ENCODE measurements at regions not wholly inside any gene's neighbourhood (a gene's known extent, or its start where the extent isn't known, plus 50 kb on each side); places are given as distances from the start of the nearest gene placed in this dataset.
A peak's percentile ranks its signal among the peaks of the same experiment; 100 is the strongest.

DNA sequence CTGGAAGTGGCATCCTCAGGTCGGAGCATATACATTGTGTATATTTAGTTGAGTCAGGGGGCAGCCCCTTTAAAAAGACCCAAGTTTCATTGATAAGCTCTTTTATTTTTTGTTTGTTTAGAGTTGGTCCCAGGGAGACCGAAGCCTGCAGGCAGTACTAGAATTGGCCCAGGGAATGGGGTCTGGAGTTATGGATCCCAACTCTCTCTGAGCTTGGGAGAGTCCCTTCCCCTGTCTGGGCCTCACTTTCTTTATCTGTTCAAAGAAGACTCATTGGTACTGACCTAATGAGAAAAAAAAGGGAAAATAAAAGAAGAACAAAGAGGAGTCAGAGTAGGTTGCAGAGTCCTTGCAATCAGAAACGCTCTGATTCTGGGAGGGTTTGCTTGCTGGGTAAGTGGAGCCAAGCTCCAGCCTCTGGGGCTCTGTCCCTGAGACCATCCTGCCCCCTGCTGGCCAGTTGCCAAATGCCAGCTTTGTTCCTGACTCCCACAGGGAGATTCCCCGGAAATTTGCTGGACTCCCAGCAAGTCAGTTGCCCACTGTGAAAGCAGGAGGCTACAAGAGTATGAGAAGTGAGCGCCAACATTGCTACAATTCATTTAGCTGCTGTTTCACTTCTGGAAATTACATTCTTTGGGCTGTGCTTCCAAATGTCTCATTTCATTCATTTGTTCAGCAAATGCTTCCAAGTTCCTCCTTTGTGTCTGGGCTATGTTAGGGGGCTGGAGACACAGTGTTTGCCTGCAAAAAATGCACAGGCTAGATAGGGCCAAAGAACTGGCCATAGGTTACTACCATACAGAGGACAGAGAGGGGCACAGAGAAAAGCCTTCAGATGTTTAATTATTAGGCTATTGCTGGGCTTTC lies 156.2 kb downstream of the MELK start:
- 23% methylated on average over 4 of the region's 5 CpGs for WGBS (ENCODE audit: insufficient coverage)
- H3K9me3 ChIP-seq (ENCODE audit: control extremely low read depth in 1 of 5, control insufficient read depth in 4 of 5, insufficient read depth in 2 of 5, low read depth in 1 of 5, low read length in 4 of 5), result no peaks in the 10 kb centered on the region
- no peaks in the 10 kb centered on the region for H3K36me3 ChIP-seq (ENCODE audit: control insufficient read depth in 4 of 4, insufficient read depth in 4 of 4, low read length in 3 of 4)
- H3K4me1 ChIP-seq (ENCODE audit: control extremely low read depth in 1 of 4, control insufficient read depth in 4 of 4, insufficient read depth in 4 of 4, low read length in 3 of 4), result peaks cover 0 to 2% (median 0%) of the 10 kb centered on the region in 4 experiments
- CTCF ChIA-PET, result interaction anchor here (0.7 to 7.2 kb wide), 23 partner anchors 10 to 324 kb away, joined by 3 to 166 read pairs (median 3); no protein-coding TSS in a partner anchor
- peak; percentile 56 to 74 (median 68) for DNase-seq
- H3K27me3 ChIP-seq (replicated peaks in 2 of 5; ENCODE audit: control insufficient read depth in 4 of 5, insufficient read depth in 5 of 5, low read length in 4 of 5), result peaks cover 0 to 2% (median 0%) of the 10 kb centered on the region in 5 experiments
- POLR2A ChIA-PET, result interaction anchor here (0.8 to 0.9 kb wide), 2 partner anchors 92 to 96 kb away, joined by 3 to 4 read pairs; no protein-coding TSS in a partner anchor
- no peak overlapping the region for H3K27ac ChIP-seq (ENCODE audit: insufficient read depth in 1 of 2, low read depth in 1 of 2, low read length in 2 of 2, poor library complexity in 1 of 2, severe bottlenecking in 2 of 2)
- H3K4me3 ChIP-seq (ENCODE audit: control insufficient read depth in 1 of 7, extremely low read depth in 1 of 7, insufficient read depth in 4 of 7, low read depth in 2 of 7, low read length in 6 of 7), result no peak overlapping the region

DNA sequence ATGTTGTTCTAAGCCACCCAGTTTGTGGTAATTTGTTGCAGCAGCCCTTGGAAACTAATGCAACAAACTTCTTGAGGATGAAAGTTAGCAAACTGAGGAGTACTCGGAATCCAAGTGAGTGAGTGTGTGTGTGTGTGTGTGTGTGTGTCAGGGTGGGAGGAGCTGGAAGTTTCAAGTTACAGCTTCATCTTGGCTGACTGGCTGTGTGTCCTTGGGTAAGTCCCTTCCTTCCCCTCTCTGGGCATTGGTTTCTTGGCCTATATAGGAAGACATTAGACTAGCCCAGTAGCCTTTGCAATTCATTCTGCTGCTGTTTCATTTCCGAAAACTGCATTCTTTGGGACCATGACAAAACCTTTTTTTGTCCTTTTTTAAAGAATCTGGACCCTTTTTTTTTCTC lies 157.2 kb downstream of the MELK start:
- no peak overlapping the region for H3K4me3 ChIP-seq (ENCODE audit: control insufficient read depth in 1 of 7, extremely low read depth in 1 of 7, insufficient read depth in 4 of 7, low read depth in 2 of 7, low read length in 6 of 7)
- ChIA-PET POLR2A (no interaction called here), CTCF (interaction anchor here (0.7 to 7.2 kb wide), 6 partner anchors 9 to 129 kb away, joined by 3 to 166 read pairs (median 4); no protein-coding TSS in a partner anchor)

DNA sequence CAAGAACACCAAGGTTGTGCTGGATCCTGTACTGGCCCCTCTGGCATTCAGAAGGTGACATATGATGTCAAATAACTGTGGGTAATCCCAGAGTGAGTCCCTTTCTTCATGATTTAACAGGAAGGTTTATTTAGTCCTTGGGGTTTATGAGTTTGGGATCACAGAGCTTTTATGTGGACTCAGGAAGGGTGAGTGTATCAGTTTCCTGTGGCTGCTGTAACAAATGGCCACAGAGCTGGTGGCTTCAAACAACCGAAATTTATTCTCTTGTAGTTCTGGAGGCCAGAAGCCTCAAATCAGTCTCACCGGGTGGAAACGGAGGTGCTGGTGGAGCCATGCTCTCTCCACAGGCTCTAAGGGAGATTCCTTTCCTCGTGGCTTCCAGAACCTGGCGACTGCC lies 157.7 kb downstream of the MELK start:
- Histone ChIP-seq H3K36me3 (ENCODE audit: control insufficient read depth in 4 of 4, insufficient read depth in 4 of 4, low read length in 3 of 4) (no peaks in the 10 kb centered on the region), H3K27ac (ENCODE audit: insufficient read depth in 1 of 2, low read depth in 1 of 2, low read length in 2 of 2, poor library complexity in 1 of 2, severe bottlenecking in 2 of 2) (no peak overlapping the region), H3K4me1 (ENCODE audit: control extremely low read depth in 1 of 4, control insufficient read depth in 4 of 4, insufficient read depth in 4 of 4, low read length in 3 of 4) (peaks cover 0 to 2% (median 0%) of the 10 kb centered on the region in 4 experiments), H3K4me3 (ENCODE audit: control insufficient read depth in 1 of 7, extremely low read depth in 1 of 7, insufficient read depth in 4 of 7, low read depth in 2 of 7, low read length in 6 of 7) (no peak overlapping the region), H3K27me3 (replicated peaks in 2 of 5; ENCODE audit: control insufficient read depth in 4 of 5, insufficient read depth in 5 of 5, low read length in 4 of 5) (peaks cover 0 to 2% (median 0%) of the 10 kb centered on the region in 5 experiments), H3K9me3 (ENCODE audit: control extremely low read depth in 1 of 5, control insufficient read depth in 4 of 5, insufficient read depth in 2 of 5, low read depth in 1 of 5, low read length in 4 of 5) (no peaks in the 10 kb centered on the region)
- CTCF ChIA-PET, result interaction anchor here (0.7 to 7.2 kb wide), 5 partner anchors 13 to 129 kb away, joined by 3 to 166 read pairs (median 3); no protein-coding TSS in a partner anchor
- no peak for DNase-seq
- WGBS (ENCODE audit: insufficient coverage), result 79% methylated on average over 5 of the region's 5 CpGs
- POLR2A ChIA-PET, result interaction anchor here (0.6 kb wide), 1 partner anchor 1563 kb away, joined by 4 read pairs; no protein-coding TSS in a partner anchor

More for the DNA sequence above, 157.2 kb downstream of the MELK start:
- DNase-seq, result no peak
- Histone ChIP-seq H3K4me1 (ENCODE audit: control extremely low read depth in 1 of 4, control insufficient read depth in 4 of 4, insufficient read depth in 4 of 4, low read length in 3 of 4) (peaks cover 0 to 2% (median 0%) of the 10 kb centered on the region in 4 experiments), H3K9me3 (ENCODE audit: control extremely low read depth in 1 of 5, control insufficient read depth in 4 of 5, insufficient read depth in 2 of 5, low read depth in 1 of 5, low read length in 4 of 5) (no peaks in the 10 kb centered on the region), H3K27me3 (replicated peaks in 2 of 5; ENCODE audit: control insufficient read depth in 4 of 5, insufficient read depth in 5 of 5, low read length in 4 of 5) (peaks cover 0 to 2% (median 0%) of the 10 kb centered on the region in 5 experiments), H3K27ac (ENCODE audit: insufficient read depth in 1 of 2, low read depth in 1 of 2, low read length in 2 of 2, poor library complexity in 1 of 2, severe bottlenecking in 2 of 2) (no peak overlapping the region), H3K36me3 (ENCODE audit: control insufficient read depth in 4 of 4, insufficient read depth in 4 of 4, low read length in 3 of 4) (no peaks in the 10 kb centered on the region)
- 57% methylated on average over 1 of the region's 2 CpGs for WGBS (ENCODE audit: insufficient coverage)

DNA sequence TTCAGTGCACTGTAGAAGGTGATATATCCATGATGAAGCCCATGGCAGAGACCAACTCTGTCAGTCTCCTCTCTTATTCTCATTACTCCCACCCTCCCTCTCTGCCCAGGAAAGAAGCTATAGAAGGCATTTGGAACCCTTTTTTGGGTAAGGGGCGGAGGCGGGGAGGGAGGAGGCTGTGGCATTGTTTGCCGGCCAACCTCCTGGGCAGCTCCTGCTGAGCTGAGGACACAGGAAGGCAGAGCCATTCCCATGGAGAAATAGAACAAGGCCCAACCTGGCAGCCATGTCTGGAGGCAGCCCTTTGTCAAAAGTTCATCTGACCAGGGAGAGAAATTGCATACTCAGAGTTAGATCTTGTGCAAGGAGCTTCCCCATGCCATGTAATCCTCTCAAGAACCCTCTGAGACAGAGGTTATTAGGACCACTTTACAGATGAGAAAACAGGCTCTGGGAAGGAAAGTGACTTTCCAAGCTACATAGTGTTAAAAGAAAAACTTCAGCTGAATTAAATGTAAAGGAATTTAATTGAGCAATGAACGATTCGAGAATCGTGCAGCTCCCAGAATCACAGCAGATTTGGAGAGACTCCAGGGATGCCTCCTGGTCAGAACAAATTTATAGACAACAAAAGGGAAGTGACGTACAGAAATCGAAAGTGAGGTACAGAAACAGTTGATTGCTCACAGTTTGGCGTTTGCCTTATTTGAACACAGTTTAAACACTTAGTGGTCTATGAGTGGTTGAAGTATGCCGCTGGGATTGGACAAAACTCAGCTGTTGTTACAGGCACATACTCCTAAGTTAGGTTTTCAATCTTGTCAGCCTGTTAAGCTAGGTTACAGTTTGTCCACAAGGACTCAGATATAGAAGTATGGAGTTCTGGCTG lies 158.6 kb downstream of the MELK start:
- H3K4me3 ChIP-seq (ENCODE audit: control insufficient read depth in 1 of 7, extremely low read depth in 1 of 7, insufficient read depth in 4 of 7, low read depth in 2 of 7, low read length in 6 of 7), result no peak overlapping the region
- DNase-seq, result peak in 2 of 3 donors; percentile 40 to 44
- WGBS (ENCODE audit: insufficient coverage), result 81% methylated on average over 10 of the region's 10 CpGs
- CTCF ChIA-PET, result interaction anchor here (0.9 to 7.2 kb wide), 4 partner anchors 42 to 258 kb away, joined by 3 to 166 read pairs (median 4); no protein-coding TSS in a partner anchor
- H3K27ac ChIP-seq (ENCODE audit: insufficient read depth in 1 of 2, low read depth in 1 of 2, low read length in 2 of 2, poor library complexity in 1 of 2, severe bottlenecking in 2 of 2), result no peak overlapping the region
- H3K36me3 ChIP-seq (ENCODE audit: control insufficient read depth in 4 of 4, insufficient read depth in 4 of 4, low read length in 3 of 4), result no peaks in the 10 kb centered on the region
- POLR2A ChIA-PET, result interaction anchor here (0.6 kb wide), 1 partner anchor 1564 kb away, joined by 4 read pairs; no protein-coding TSS in a partner anchor
- H3K27me3 ChIP-seq (replicated peaks in 2 of 5; ENCODE audit: control insufficient read depth in 4 of 5, insufficient read depth in 5 of 5, low read length in 4 of 5), result peaks cover 0 to 2% (median 0%) of the 10 kb centered on the region in 5 experiments
- H3K9me3 ChIP-seq (ENCODE audit: control extremely low read depth in 1 of 5, control insufficient read depth in 4 of 5, insufficient read depth in 2 of 5, low read depth in 1 of 5, low read length in 4 of 5), result no peaks in the 10 kb centered on the region
- peaks cover 0 to 2% (median 0%) of the 10 kb centered on the region in 4 experiments for H3K4me1 ChIP-seq (ENCODE audit: control extremely low read depth in 1 of 4, control insufficient read depth in 4 of 4, insufficient read depth in 4 of 4, low read length in 3 of 4)

DNA sequence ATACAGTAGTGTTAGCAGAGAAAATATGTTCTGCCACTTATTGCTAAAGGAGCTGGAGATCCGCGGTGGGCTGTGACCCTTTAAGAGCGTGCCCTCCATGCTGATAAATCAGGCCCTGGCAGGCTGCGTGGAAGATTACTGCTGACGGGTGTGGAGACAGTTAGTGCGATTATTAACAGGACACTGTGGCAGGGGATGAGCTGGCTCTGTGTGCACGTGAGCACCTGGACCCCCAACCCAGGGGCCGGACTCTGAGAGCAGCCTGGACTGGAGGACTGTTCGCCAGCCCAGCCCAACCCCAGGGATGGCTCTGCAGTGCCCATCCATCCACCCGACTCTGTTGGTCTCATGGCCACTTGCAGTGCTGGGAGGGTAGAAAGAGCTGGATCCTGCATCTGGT lies 162.0 kb downstream of the MELK start:
- Histone ChIP-seq H3K36me3 (ENCODE audit: control insufficient read depth in 4 of 4, insufficient read depth in 4 of 4, low read length in 3 of 4) (no peaks in the 10 kb centered on the region), H3K27ac (ENCODE audit: insufficient read depth in 1 of 2, low read depth in 1 of 2, low read length in 2 of 2, poor library complexity in 1 of 2, severe bottlenecking in 2 of 2) (no peak overlapping the region), H3K4me1 (ENCODE audit: control extremely low read depth in 1 of 4, control insufficient read depth in 4 of 4, insufficient read depth in 4 of 4, low read length in 3 of 4) (peaks cover 0 to 5% (median 4%) of the 10 kb centered on the region in 4 experiments), H3K27me3 (replicated peaks in 2 of 5; ENCODE audit: control insufficient read depth in 4 of 5, insufficient read depth in 5 of 5, low read length in 4 of 5) (peaks cover 0 to 17% (median 8%) of the 10 kb centered on the region in 5 experiments), H3K9me3 (ENCODE audit: control extremely low read depth in 1 of 5, control insufficient read depth in 4 of 5, insufficient read depth in 2 of 5, low read depth in 1 of 5, low read length in 4 of 5) (no peaks in the 10 kb centered on the region), H3K4me3 (ENCODE audit: control insufficient read depth in 1 of 7, extremely low read depth in 1 of 7, insufficient read depth in 4 of 7, low read depth in 2 of 7, low read length in 6 of 7) (no peak overlapping the region)
- no peak for DNase-seq
- CTCF ChIA-PET, result interaction anchor here (7.2 kb wide), 1 partner anchor 99 kb away, joined by 166 read pairs; no protein-coding TSS in a partner anchor
- POLR2A ChIA-PET, result no interaction called here
- 84% methylated on average over 10 of the region's 10 CpGs for WGBS (ENCODE audit: insufficient coverage)

DNA sequence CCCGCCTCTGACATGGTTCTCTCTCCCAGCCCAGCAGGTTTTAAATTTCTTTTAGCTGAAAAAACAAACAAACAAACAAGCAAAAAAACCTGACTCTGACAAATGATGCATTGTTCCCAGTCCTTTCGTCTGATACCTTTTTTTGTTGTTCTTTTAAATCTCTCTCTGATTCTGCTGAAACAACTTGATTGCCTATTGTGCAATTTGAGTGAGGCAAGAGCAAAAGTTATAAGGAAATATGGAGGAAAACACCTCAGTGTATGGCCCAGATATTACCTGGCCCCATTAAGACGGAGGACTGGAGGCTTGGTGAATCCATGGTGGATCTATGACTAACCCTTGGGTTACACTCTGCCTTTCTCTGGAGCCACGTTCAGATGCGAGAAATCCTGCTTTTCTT lies 164.0 kb downstream of the MELK start:
- DNase-seq, result no peak
- POLR2A ChIA-PET, result interaction anchor here (0.9 kb wide), 1 partner anchor 30 kb away, joined by 4 read pairs; no protein-coding TSS in a partner anchor
- no peaks in the 10 kb centered on the region for H3K36me3 ChIP-seq (ENCODE audit: control insufficient read depth in 4 of 4, insufficient read depth in 4 of 4, low read length in 3 of 4)
- 100% methylated on average over 5 of the region's 5 CpGs for WGBS (ENCODE audit: insufficient coverage)
- CTCF ChIA-PET, result interaction anchor here (0.9 kb wide), 1 partner anchor 29 kb away, joined by 3 read pairs; no protein-coding TSS in a partner anchor
- peaks cover 0 to 10% (median 7%) of the 10 kb centered on the region in 4 experiments for H3K4me1 ChIP-seq (ENCODE audit: control extremely low read depth in 1 of 4, control insufficient read depth in 4 of 4, insufficient read depth in 4 of 4, low read length in 3 of 4)
- H3K4me3 ChIP-seq (ENCODE audit: control insufficient read depth in 1 of 7, extremely low read depth in 1 of 7, insufficient read depth in 4 of 7, low read depth in 2 of 7, low read length in 6 of 7), result no peak overlapping the region
- H3K9me3 ChIP-seq (ENCODE audit: control extremely low read depth in 1 of 5, control insufficient read depth in 4 of 5, insufficient read depth in 2 of 5, low read depth in 1 of 5, low read length in 4 of 5), result no peaks in the 10 kb centered on the region
- no peak overlapping the region for H3K27ac ChIP-seq (ENCODE audit: insufficient read depth in 1 of 2, low read depth in 1 of 2, low read length in 2 of 2, poor library complexity in 1 of 2, severe bottlenecking in 2 of 2)
- H3K27me3 ChIP-seq (replicated peaks in 2 of 5; ENCODE audit: control insufficient read depth in 4 of 5, insufficient read depth in 5 of 5, low read length in 4 of 5), result peaks cover 0 to 32% (median 13%) of the 10 kb centered on the region in 5 experiments

Data from common myeloid progenitor, CD34-positive (primary cell).